ENCODE measurements at regions not wholly inside any gene's neighbourhood (a gene's known extent, or its start where the extent isn't known, plus 50 kb on each side); places are given as distances from the start of the nearest gene placed in this dataset.

- no peak for DNase-seq
- Histone ChIP-seq H3K4me3 (ENCODE audit: low read length) (no peak overlapping the region), H3K9me3 (ENCODE audit: low read length) (no peaks in the 10 kb centered on the region), H3K36me3 (ENCODE audit: insufficient read depth, low read length) (no peaks in the 10 kb centered on the region), H3K27me3 (ENCODE audit: insufficient read depth, low read length, poor library complexity, severe bottlenecking) (no peaks in the 10 kb centered on the region), H3K27ac (ENCODE audit: low read depth, low read length) (no peak overlapping the region), H3K4me1 (ENCODE audit: insufficient read depth, low read length) (no peaks in the 10 kb centered on the region)
- H3K36me3 Mint-ChIP-seq: no peaks in the 10 kb centered on the region
- POLR2A ChIA-PET: no interaction called here
- no peaks in the 10 kb centered on the region for H3K4me1 Mint-ChIP-seq
- CTCF ChIA-PET: interaction anchor here (1.0 kb wide), 1 partner anchor 9 kb away, joined by 3 read pairs; no protein-coding TSS in a partner anchor
- peaks cover 0 to 3% (median 0%) of the 10 kb centered on the region in 5 donors for H3K9me3 Mint-ChIP-seq
- H3K27ac Mint-ChIP-seq: peak overlapping the region in 1 of 8 donors; percentile 89
- H3K4me3 Mint-ChIP-seq: no peak overlapping the region
- H3K27me3 Mint-ChIP-seq: no peaks in the 10 kb centered on the region
Measured at GRCh38 chr4:14841801-14842768, 160.2 kb upstream of the CPEB2 start.

- Mint-ChIP-seq H3K9me3 (peaks cover 0 to 3% (median 0%) of the 10 kb centered on the region in 5 donors), H3K36me3 (no peaks in the 10 kb centered on the region), H3K27ac (no peak overlapping the region), H3K27me3 (no peaks in the 10 kb centered on the region), H3K4me1 (no peaks in the 10 kb centered on the region), H3K4me3 (no peak overlapping the region)
- H3K27me3 ChIP-seq (ENCODE audit: insufficient read depth, low read length, poor library complexity, severe bottlenecking): no peaks in the 10 kb centered on the region
- no peak overlapping the region for H3K27ac ChIP-seq (ENCODE audit: low read depth, low read length)
- no peaks in the 10 kb centered on the region for H3K4me1 ChIP-seq (ENCODE audit: insufficient read depth, low read length)
- no peaks in the 10 kb centered on the region for H3K36me3 ChIP-seq (ENCODE audit: insufficient read depth, low read length)
- ChIA-PET CTCF (no interaction called here), POLR2A (no interaction called here)
- H3K4me3 ChIP-seq (ENCODE audit: low read length): no peak overlapping the region
- no peaks in the 10 kb centered on the region for H3K9me3 ChIP-seq (ENCODE audit: low read length)
- no peak for DNase-seq
Measured at GRCh38 chr4:14842964-14843630, 159.2 kb upstream of the CPEB2 start.

GRCh38 chr4:14844061-14844460 is 158.2 kb upstream of the CPEB2 start:
- POLR2A ChIA-PET: no interaction called here
- no peak overlapping the region for H3K27ac ChIP-seq (ENCODE audit: low read depth, low read length)
- no peaks in the 10 kb centered on the region for H3K36me3 Mint-ChIP-seq

GRCh38 chr4:14848229-14848628 is 154.1 kb upstream of the CPEB2 start:
- Histone ChIP-seq H3K27me3 (ENCODE audit: insufficient read depth, low read length, poor library complexity, severe bottlenecking) (no peaks in the 10 kb centered on the region), H3K4me1 (ENCODE audit: insufficient read depth, low read length) (no peaks in the 10 kb centered on the region), H3K4me3 (ENCODE audit: low read length) (no peak overlapping the region), H3K36me3 (ENCODE audit: insufficient read depth, low read length) (no peaks in the 10 kb centered on the region), H3K27ac (ENCODE audit: low read depth, low read length) (no peak overlapping the region), H3K9me3 (ENCODE audit: low read length) (no peaks in the 10 kb centered on the region)
- ChIA-PET POLR2A (no interaction called here), CTCF (no interaction called here)
- H3K36me3 Mint-ChIP-seq: peaks cover 0 to 2% (median 0%) of the 10 kb centered on the region in 3 donors
- no peaks in the 10 kb centered on the region for H3K9me3 Mint-ChIP-seq
- no peak overlapping the region for H3K27ac Mint-ChIP-seq
- H3K27me3 Mint-ChIP-seq: peaks cover 0 to 8% of the 10 kb centered on the region in 2 donors
- no peaks in the 10 kb centered on the region for H3K4me1 Mint-ChIP-seq
- no peak overlapping the region for H3K4me3 Mint-ChIP-seq
- no peak for DNase-seq

More at GRCh38 chr4:14844061-14844460, 158.2 kb upstream of the CPEB2 start:
- Mint-ChIP-seq H3K4me3 (no peak overlapping the region), H3K4me1 (no peaks in the 10 kb centered on the region), H3K27ac (peak overlapping the region in 1 of 8 donors; percentile 43), H3K27me3 (no peaks in the 10 kb centered on the region), H3K9me3 (peaks cover 0 to 3% (median 0%) of the 10 kb centered on the region in 5 donors)
- no peaks in the 10 kb centered on the region for H3K36me3 ChIP-seq (ENCODE audit: insufficient read depth, low read length)
- no peak for DNase-seq
- CTCF ChIA-PET: no interaction called here
- H3K9me3 ChIP-seq (ENCODE audit: low read length): no peaks in the 10 kb centered on the region
- H3K27me3 ChIP-seq (ENCODE audit: insufficient read depth, low read length, poor library complexity, severe bottlenecking): no peaks in the 10 kb centered on the region
- H3K4me1 ChIP-seq (ENCODE audit: insufficient read depth, low read length): no peaks in the 10 kb centered on the region
- no peak overlapping the region for H3K4me3 ChIP-seq (ENCODE audit: low read length)

- H3K9me3 ChIP-seq (ENCODE audit: low read length): no peaks in the 10 kb centered on the region
- Mint-ChIP-seq H3K4me1 (no peaks in the 10 kb centered on the region), H3K9me3 (no peaks in the 10 kb centered on the region), H3K27me3 (peaks cover under 1 to 16% of the 10 kb centered on the region in 2 donors), H3K36me3 (peaks cover 0 to 7% (median under 1%) of the 10 kb centered on the region in 3 donors), H3K4me3 (no peak overlapping the region), H3K27ac (no peak overlapping the region)
- no peak overlapping the region for H3K27ac ChIP-seq (ENCODE audit: low read depth, low read length)
- DNase-seq: no peak
- no peaks in the 10 kb centered on the region for H3K36me3 ChIP-seq (ENCODE audit: insufficient read depth, low read length)
- H3K4me3 ChIP-seq (ENCODE audit: low read length): no peak overlapping the region
- ChIA-PET CTCF (no interaction called here), POLR2A (no interaction called here)
- H3K4me1 ChIP-seq (ENCODE audit: insufficient read depth, low read length): no peaks in the 10 kb centered on the region
- no peaks in the 10 kb centered on the region for H3K27me3 ChIP-seq (ENCODE audit: insufficient read depth, low read length, poor library complexity, severe bottlenecking)
Measured at GRCh38 chr4:14850455-14851097, 151.7 kb upstream of the CPEB2 start.

GRCh38 chr4:14853176-14853943 is 148.9 kb upstream of the CPEB2 start:
- ChIA-PET CTCF (no interaction called here), POLR2A (no interaction called here)
- no peak overlapping the region for H3K4me3 Mint-ChIP-seq
- H3K9me3 Mint-ChIP-seq: no peaks in the 10 kb centered on the region
- Histone ChIP-seq H3K27me3 (ENCODE audit: insufficient read depth, low read length, poor library complexity, severe bottlenecking) (no peaks in the 10 kb centered on the region), H3K27ac (ENCODE audit: low read depth, low read length) (no peak overlapping the region), H3K9me3 (ENCODE audit: low read length) (no peaks in the 10 kb centered on the region), H3K4me1 (ENCODE audit: insufficient read depth, low read length) (no peaks in the 10 kb centered on the region), H3K4me3 (ENCODE audit: low read length) (no peak overlapping the region), H3K36me3 (ENCODE audit: insufficient read depth, low read length) (no peaks in the 10 kb centered on the region)
- no peaks in the 10 kb centered on the region for H3K4me1 Mint-ChIP-seq
- DNase-seq: no peak
- H3K27ac Mint-ChIP-seq: no peak overlapping the region
- H3K27me3 Mint-ChIP-seq: peaks cover 2 to 23% of the 10 kb centered on the region in 2 donors
- H3K36me3 Mint-ChIP-seq: peaks cover 0 to 11% (median 10%) of the 10 kb centered on the region in 3 donors

- Mint-ChIP-seq H3K27me3 (peaks cover 2 to 27% of the 10 kb centered on the region in 2 donors), H3K36me3 (peaks cover 0 to 11% (median 10%) of the 10 kb centered on the region in 3 donors), H3K4me3 (no peak overlapping the region), H3K4me1 (no peaks in the 10 kb centered on the region), H3K9me3 (no peaks in the 10 kb centered on the region), H3K27ac (no peak overlapping the region)
- Histone ChIP-seq H3K4me3 (ENCODE audit: low read length) (no peak overlapping the region), H3K4me1 (ENCODE audit: insufficient read depth, low read length) (no peaks in the 10 kb centered on the region), H3K27me3 (ENCODE audit: insufficient read depth, low read length, poor library complexity, severe bottlenecking) (no peaks in the 10 kb centered on the region), H3K9me3 (ENCODE audit: low read length) (no peaks in the 10 kb centered on the region), H3K27ac (ENCODE audit: low read depth, low read length) (no peak overlapping the region), H3K36me3 (ENCODE audit: insufficient read depth, low read length) (no peaks in the 10 kb centered on the region)
- no peak for DNase-seq
- POLR2A ChIA-PET: no interaction called here
- CTCF ChIA-PET: interaction anchor here (1.1 kb wide), 1 partner anchor 12 kb away, joined by 3 read pairs; no protein-coding TSS in a partner anchor
Measured at GRCh38 chr4:14855719-14856061, 146.6 kb upstream of the CPEB2 start.

Measured in CD8-positive, alpha-beta memory T cell (primary cell).